SK-N-MC (cell line): ENCODE measurements at regions not wholly inside any gene's neighbourhood (a gene's known extent, or its start where the extent isn't known, plus 50 kb on each side); places are given as distances from the start of the nearest gene placed in this dataset.
A peak's percentile ranks its signal among the peaks of the same experiment; 100 is the strongest.

Experiments
- DNase-seq: peaks from one replicate; pipeline ENCODE4 v3.0.0-alpha.2; 2011; ENCODE audit warnings: low read depth, low spot score
- H3K27ac ChIP-seq: fragments of 200-600 bp; sonication (generic); 2 replicates; pipeline ENCODE4 v1.5.1; 2016; ENCODE audit warnings: mixed run types
- H3K36me3 ChIP-seq: fragments of 200-600 bp; sonication (generic); 2 replicates; pipeline ENCODE4 v1.6.1; 2017; ENCODE audit warnings: antibody characterized with exemption, low read length, mixed read lengths; ENCODE audit not compliant: insufficient read depth
- H3K4me3 ChIP-seq: fragments of 200-600 bp; sonication (generic); 2 replicates; pipeline ENCODE4 v1.5.1; 2016
- H3K9ac ChIP-seq: fragments of 200-600 bp; sonication (generic); 2 replicates; pipeline ENCODE4 v1.8.0; 2017; ENCODE audit warnings: mixed run types, mixed read lengths; ENCODE audit not compliant: insufficient read length
- H3K9me3 ChIP-seq: fragments of 200-600 bp; sonication (generic); 2 replicates; pipeline ENCODE4 v1.6.1; 2017; ENCODE audit warnings: low read depth, mild to moderate bottlenecking, antibody characterized with exemption, low read length, moderate library complexity, mixed read lengths
- EZH2 ChIP-seq: fragments of 200-600 bp; sonication (generic); IDR thresholded peaks from one replicate; pipeline ENCODE4 v1.6.1; 2017; ENCODE audit warnings: antibody characterized with exemption
- FOXP2 ChIP-seq: optimal IDR thresholded peaks from 2 replicates; pipeline ENCODE3; 2011; ENCODE audit warnings: mild to moderate bottlenecking, moderate library complexity; ENCODE audit not compliant: insufficient read depth; ENCODE audit errors: extremely low read length, control extremely low read depth
- POLR2AphosphoS5 ChIP-seq: IDR thresholded peaks from 2 replicates; pipeline ENCODE4 v1.6.1; 2012; ENCODE audit warnings: mild to moderate bottlenecking, low read depth, low read length, borderline replicate concordance

GRCh38 chr21:22552390-22552789, 1554.2 kb downstream of the NCAM2 start:
- no peak for TF ChIP-seq POLR2AphosphoS5
- TF ChIP-seq FOXP2: no peak
- no peak for TF ChIP-seq EZH2
- no peaks in the 10 kb centered on the region for H3K9me3 ChIP-seq
- no peaks in the 10 kb centered on the region for H3K36me3 ChIP-seq
- H3K27ac ChIP-seq: no peak overlapping the region
- DNase-seq: no peak
- H3K9ac ChIP-seq: no peak overlapping the region
- H3K4me3 ChIP-seq: no peak overlapping the region

DNA sequence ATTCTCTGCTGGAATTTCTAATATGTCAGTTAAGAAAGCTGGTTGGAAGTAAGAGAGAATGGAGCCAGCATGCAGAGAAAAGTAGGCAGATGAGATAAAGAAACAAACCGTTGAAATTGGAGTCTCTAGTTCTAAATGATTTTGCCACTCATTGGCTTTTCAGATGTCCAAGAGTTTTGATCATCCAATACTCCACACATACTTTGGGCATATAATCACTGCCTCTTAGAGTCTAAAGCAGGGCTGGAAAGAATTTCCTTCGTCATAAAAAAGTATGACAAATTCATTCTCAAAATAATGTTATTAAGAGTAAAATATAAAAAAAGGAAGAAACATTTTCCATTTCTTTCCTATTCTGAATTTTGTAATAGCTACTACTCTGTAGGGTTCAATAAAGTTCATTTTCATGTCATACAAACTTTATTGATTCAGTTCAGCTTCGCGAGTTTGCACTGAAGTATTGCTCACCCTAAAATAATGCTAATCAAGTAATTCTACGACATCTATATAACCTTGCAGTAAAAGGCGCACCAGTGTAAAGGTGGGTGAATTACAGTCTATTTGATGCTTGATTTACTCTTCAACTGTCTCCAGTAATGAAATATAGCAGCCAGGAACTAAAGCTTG, 1556.6 kb downstream of the NCAM2 start:
- H3K36me3 ChIP-seq: no peaks in the 10 kb centered on the region
- DNase-seq: no peak
- no peak overlapping the region for H3K9ac ChIP-seq
- no peaks in the 10 kb centered on the region for H3K9me3 ChIP-seq
- no peak overlapping the region for H3K4me3 ChIP-seq
- no peak for TF ChIP-seq POLR2AphosphoS5
- TF ChIP-seq FOXP2: no peak
- no peak for TF ChIP-seq EZH2
- no peak overlapping the region for H3K27ac ChIP-seq

DNA sequence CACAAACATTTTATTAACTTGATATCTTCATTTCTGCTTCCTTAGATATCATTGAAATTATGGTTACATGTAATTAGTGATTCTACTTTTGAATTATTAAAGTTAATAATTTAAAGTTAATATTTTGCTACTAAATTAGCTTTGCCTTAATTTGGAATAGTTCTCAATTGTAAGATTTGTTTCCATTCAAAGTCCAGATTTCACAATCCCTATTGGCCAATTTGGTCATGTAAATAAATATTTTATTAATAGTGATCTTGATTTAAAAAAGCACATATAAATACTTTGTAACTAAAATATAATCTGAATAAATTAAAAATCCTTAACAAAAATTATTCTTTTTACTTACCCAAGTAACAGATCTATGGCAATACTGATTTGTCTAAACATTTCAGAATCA, 1558.6 kb downstream of the NCAM2 start:
- no peak for DNase-seq
- H3K9me3 ChIP-seq: no peaks in the 10 kb centered on the region
- H3K9ac ChIP-seq: no peak overlapping the region
- no peaks in the 10 kb centered on the region for H3K36me3 ChIP-seq
- no peak overlapping the region for H3K27ac ChIP-seq
- no peak overlapping the region for H3K4me3 ChIP-seq
- no peak for TF ChIP-seq POLR2AphosphoS5

DNA sequence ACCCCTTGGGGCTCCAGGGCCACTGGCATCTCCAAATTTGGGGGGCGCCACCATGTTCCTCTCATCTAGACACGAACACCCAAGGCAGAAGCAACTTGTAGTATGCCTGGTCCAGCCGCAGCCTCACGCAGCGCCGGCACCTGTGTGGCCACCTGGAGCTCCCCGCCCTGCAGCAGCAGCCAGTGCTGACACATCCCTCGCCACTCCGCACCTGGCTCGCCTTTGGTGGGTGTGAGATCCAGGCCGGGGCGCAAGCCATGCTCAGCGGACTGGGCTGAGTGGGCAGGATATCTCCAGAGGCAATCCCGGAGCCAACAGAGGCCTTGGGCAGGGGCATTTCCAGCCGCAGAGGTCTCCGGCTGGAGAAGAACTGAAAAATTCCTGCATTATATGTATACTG, 1563.7 kb downstream of the NCAM2 start:
- Histone ChIP-seq H3K27ac (no peak overlapping the region), H3K9ac (no peak overlapping the region), H3K4me3 (no peak overlapping the region), H3K9me3 (no peaks in the 10 kb centered on the region), H3K36me3 (no peaks in the 10 kb centered on the region)
- TF ChIP-seq POLR2AphosphoS5: no peak
- TF ChIP-seq EZH2: no peak
- no peak for TF ChIP-seq FOXP2
- no peak for DNase-seq

DNA sequence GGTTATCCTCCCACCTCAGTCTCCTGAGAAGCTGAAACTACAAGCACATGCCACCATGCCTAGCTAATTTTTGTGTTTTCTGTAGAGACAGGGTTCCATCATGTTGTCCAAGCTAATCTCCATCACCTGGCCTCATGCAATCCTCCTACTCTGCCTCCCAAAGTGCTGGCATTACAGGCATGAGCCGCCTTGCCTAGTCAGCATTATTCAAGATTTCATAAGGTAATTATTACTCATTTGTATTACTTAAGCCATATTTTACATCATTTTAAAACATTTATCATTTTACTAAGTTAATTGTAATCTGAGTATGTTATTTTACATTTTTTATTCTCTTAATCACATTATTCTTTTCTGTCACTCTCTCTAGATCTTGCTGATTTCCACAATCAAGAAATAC, 1575.6 kb downstream of the NCAM2 start:
- H3K9me3 ChIP-seq: no peaks in the 10 kb centered on the region

DNA sequence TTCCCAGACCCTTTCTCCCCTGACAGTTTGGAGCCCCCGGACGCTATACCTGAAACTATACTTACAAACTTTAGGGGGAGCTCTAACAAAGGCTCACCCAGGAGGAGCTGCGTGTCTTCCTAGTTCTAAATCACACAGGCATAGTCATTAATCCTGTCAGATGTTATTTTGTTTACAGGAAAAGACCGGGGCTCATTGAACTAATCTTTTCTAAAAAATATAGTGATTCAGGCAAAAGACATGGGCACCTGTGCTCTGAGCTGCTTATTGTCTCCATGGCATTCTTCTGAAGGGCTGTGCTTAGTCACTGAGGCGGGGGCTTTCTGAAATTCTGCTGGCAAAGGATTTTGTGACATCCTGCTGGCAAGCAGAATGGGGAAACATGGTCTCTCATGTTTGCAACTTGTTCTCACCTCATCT, 1577.0 kb downstream of the NCAM2 start:
- Histone ChIP-seq H3K27ac (peak overlapping the region; percentile 57; the same call in 1 of the 2 replicates), H3K36me3 (no peaks in the 10 kb centered on the region), H3K4me3 (peak overlapping the region; percentile 56; the same call in 1 of the 2 replicates), H3K9ac (no peak overlapping the region), H3K9me3 (no peaks in the 10 kb centered on the region)
- no peak for TF ChIP-seq POLR2AphosphoS5
- no peak for TF ChIP-seq FOXP2
- no peak for TF ChIP-seq EZH2
- DNase-seq: no peak

More for the DNA sequence above, 1575.6 kb downstream of the NCAM2 start:
- Histone ChIP-seq H3K4me3 (no peak overlapping the region), H3K9ac (no peak overlapping the region), H3K27ac (no peak overlapping the region), H3K36me3 (no peaks in the 10 kb centered on the region)
- TF ChIP-seq FOXP2 (no peak), POLR2AphosphoS5 (no peak), EZH2 (no peak)
- DNase-seq: no peak

- H3K9ac ChIP-seq: no peak overlapping the region
- no peak overlapping the region for H3K27ac ChIP-seq
- H3K36me3 ChIP-seq: no peaks in the 10 kb centered on the region
- DNase-seq: no peak
- no peak overlapping the region for H3K4me3 ChIP-seq
- no peak for TF ChIP-seq EZH2
- no peak for TF ChIP-seq POLR2AphosphoS5
- no peak for TF ChIP-seq FOXP2
- no peaks in the 10 kb centered on the region for H3K9me3 ChIP-seq
Measured at GRCh38 chr21:22579741-22580140, 1581.5 kb downstream of the NCAM2 start.

GRCh38 chr21:22582026-22582425, 1583.8 kb downstream of the NCAM2 start:
- no peaks in the 10 kb centered on the region for H3K9me3 ChIP-seq
- peak overlapping the region; percentile 25 for H3K4me3 ChIP-seq
- H3K27ac ChIP-seq: no peak overlapping the region
- no peak overlapping the region for H3K9ac ChIP-seq
- no peak for DNase-seq
- no peaks in the 10 kb centered on the region for H3K36me3 ChIP-seq
- TF ChIP-seq EZH2 (no peak), FOXP2 (no peak), POLR2AphosphoS5 (no peak)

DNA sequence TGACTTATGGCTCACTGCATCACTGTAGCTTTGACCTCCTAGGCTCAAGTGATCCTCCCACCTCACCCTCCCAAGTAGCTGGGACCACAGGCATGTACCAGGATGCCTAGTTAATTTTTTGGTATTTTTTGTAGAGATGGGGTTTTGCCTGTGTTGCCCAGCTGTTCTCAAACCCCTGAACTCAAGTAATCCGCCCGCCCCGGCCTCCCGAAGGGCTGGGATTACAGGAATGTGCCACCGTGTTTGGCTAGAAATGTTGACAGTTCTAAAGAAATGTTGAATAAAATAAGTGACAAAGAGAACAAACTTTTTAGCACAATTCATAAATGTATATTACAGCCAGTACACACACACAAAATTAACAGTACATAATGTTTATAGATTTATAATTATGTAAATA, 1586.1 kb downstream of the NCAM2 start:
- Histone ChIP-seq H3K9me3 (no peaks in the 10 kb centered on the region; the same call in 1 of the 2 replicates), H3K4me3 (no peak overlapping the region), H3K9ac (no peak overlapping the region), H3K27ac (no peak overlapping the region), H3K36me3 (no peaks in the 10 kb centered on the region)
- TF ChIP-seq EZH2 (no peak), FOXP2 (no peak), POLR2AphosphoS5 (no peak)
- no peak for DNase-seq
